ENCODE measurements at regions not wholly inside any gene's neighbourhood (a gene's known extent, or its start where the extent isn't known, plus 50 kb on each side); places are given as distances from the start of the nearest gene placed in this dataset.

- TF ChIP-seq CTCF (IDR thresholded peaks at IDR 0.05; ENCODE audit: low read length) (no peak), EZH2 (optimal IDR thresholded peaks at IDR 0.05; ENCODE audit: low read depth, low read length) (no peak), EZH2phosphoT487 (IDR thresholded peaks at IDR 0.05; ENCODE audit: low read length) (no peak)
- no peak for DNase-seq
- Histone ChIP-seq H3K9me2 (replicated peaks; ENCODE audit: insufficient read depth, low read length) (no peaks in the 10 kb centered on the region), H3F3A (ENCODE audit: insufficient read depth, low read length) (no peaks in the 10 kb centered on the region), H3K36me3 (replicated peaks; ENCODE audit: insufficient read depth, low read length) (no peaks in the 10 kb centered on the region), H3K9me3 (replicated peaks; ENCODE audit: insufficient read depth, low read length) (no peaks in the 10 kb centered on the region), H3K9ac (ENCODE audit: low read length) (no peak overlapping the region), H3K79me2 (ENCODE audit: low read length) (no peaks in the 10 kb centered on the region), H3K4me1 (ENCODE audit: low read length) (no peaks in the 10 kb centered on the region), H3K27ac (ENCODE audit: low read length) (no peak overlapping the region), H3K4me2 (ENCODE audit: low read depth, low read length) (no peak overlapping the region), H4K20me1 (ENCODE audit: insufficient read depth, low read length) (no peaks in the 10 kb centered on the region), H3K4me3 (ENCODE audit: low read length) (no peak overlapping the region), H2AFZ (ENCODE audit: low read length) (no peak overlapping the region), H3K27me3 (replicated peaks; ENCODE audit: insufficient read depth, low read length) (peaks cover 70% of the 10 kb centered on the region)
These were observed 142.2 kb upstream of the ZNF507 start for GRCh38 chr19:32203161-32203560.

- H3F3A ChIP-seq (ENCODE audit: insufficient read depth, low read length): no peaks in the 10 kb centered on the region
These were observed 139.3 kb upstream of the ZNF507 start for GRCh38 chr19:32206065-32206464.

GRCh38 chr19:32208060-32208459 lies 137.3 kb upstream of the ZNF507 start:
- Histone ChIP-seq H3F3A (ENCODE audit: insufficient read depth, low read length) (no peaks in the 10 kb centered on the region), H3K36me3 (replicated peaks; ENCODE audit: insufficient read depth, low read length) (no peaks in the 10 kb centered on the region), H3K27me3 (replicated peaks; ENCODE audit: insufficient read depth, low read length) (peaks cover 72% of the 10 kb centered on the region), H2AFZ (ENCODE audit: low read length) (no peak overlapping the region), H3K9ac (ENCODE audit: low read length) (no peak overlapping the region), H3K27ac (ENCODE audit: low read length) (no peak overlapping the region), H3K4me3 (ENCODE audit: low read length) (no peak overlapping the region), H3K9me3 (replicated peaks; ENCODE audit: insufficient read depth, low read length) (no peaks in the 10 kb centered on the region), H3K79me2 (ENCODE audit: low read length) (no peaks in the 10 kb centered on the region), H3K4me1 (ENCODE audit: low read length) (no peaks in the 10 kb centered on the region), H3K9me2 (replicated peaks; ENCODE audit: insufficient read depth, low read length) (no peaks in the 10 kb centered on the region), H3K4me2 (ENCODE audit: low read depth, low read length) (no peak overlapping the region), H4K20me1 (ENCODE audit: insufficient read depth, low read length) (no peaks in the 10 kb centered on the region)
- DNase-seq: no peak
- TF ChIP-seq EZH2phosphoT487 (IDR thresholded peaks at IDR 0.05; ENCODE audit: low read length): no peak
- TF ChIP-seq EZH2 (optimal IDR thresholded peaks at IDR 0.05; ENCODE audit: low read depth, low read length): no peak

More at GRCh38 chr19:32206065-32206464, 139.3 kb upstream of the ZNF507 start:
- Histone ChIP-seq H3K79me2 (ENCODE audit: low read length) (no peaks in the 10 kb centered on the region), H3K9me2 (replicated peaks; ENCODE audit: insufficient read depth, low read length) (no peaks in the 10 kb centered on the region), H3K4me1 (ENCODE audit: low read length) (no peaks in the 10 kb centered on the region), H3K36me3 (replicated peaks; ENCODE audit: insufficient read depth, low read length) (no peaks in the 10 kb centered on the region), H3K27me3 (replicated peaks; ENCODE audit: insufficient read depth, low read length) (peaks cover 58% of the 10 kb centered on the region), H4K20me1 (ENCODE audit: insufficient read depth, low read length) (no peaks in the 10 kb centered on the region), H2AFZ (ENCODE audit: low read length) (no peak overlapping the region), H3K9ac (ENCODE audit: low read length) (no peak overlapping the region), H3K27ac (ENCODE audit: low read length) (no peak overlapping the region), H3K9me3 (replicated peaks; ENCODE audit: insufficient read depth, low read length) (no peaks in the 10 kb centered on the region), H3K4me2 (ENCODE audit: low read depth, low read length) (no peak overlapping the region), H3K4me3 (ENCODE audit: low read length) (no peak overlapping the region)
- no peak for DNase-seq
- TF ChIP-seq EZH2 (optimal IDR thresholded peaks at IDR 0.05; ENCODE audit: low read depth, low read length) (no peak), EZH2phosphoT487 (IDR thresholded peaks at IDR 0.05; ENCODE audit: low read length) (no peak), CTCF (IDR thresholded peaks at IDR 0.05; ENCODE audit: low read length) (no peak)

GRCh38 chr19:32219392-32219791 lies 126.0 kb upstream of the ZNF507 start:
- Histone ChIP-seq H2AFZ (ENCODE audit: low read length) (no peak overlapping the region), H3K4me3 (ENCODE audit: low read length) (no peak overlapping the region), H3K9me3 (replicated peaks; ENCODE audit: insufficient read depth, low read length) (no peaks in the 10 kb centered on the region), H3K9me2 (replicated peaks; ENCODE audit: insufficient read depth, low read length) (no peaks in the 10 kb centered on the region), H3K27ac (ENCODE audit: low read length) (no peak overlapping the region), H3K4me2 (ENCODE audit: low read depth, low read length) (no peak overlapping the region), H3K27me3 (replicated peaks; ENCODE audit: insufficient read depth, low read length) (peaks cover 90% of the 10 kb centered on the region), H3K36me3 (replicated peaks; ENCODE audit: insufficient read depth, low read length) (no peaks in the 10 kb centered on the region), H4K20me1 (ENCODE audit: insufficient read depth, low read length) (no peaks in the 10 kb centered on the region), H3F3A (ENCODE audit: insufficient read depth, low read length) (no peaks in the 10 kb centered on the region), H3K4me1 (ENCODE audit: low read length) (no peaks in the 10 kb centered on the region), H3K79me2 (ENCODE audit: low read length) (no peaks in the 10 kb centered on the region), H3K9ac (ENCODE audit: low read length) (no peak overlapping the region)
- TF ChIP-seq CTCF (IDR thresholded peaks at IDR 0.05; ENCODE audit: low read length) (no peak), EZH2 (optimal IDR thresholded peaks at IDR 0.05; ENCODE audit: low read depth, low read length) (no peak), EZH2phosphoT487 (IDR thresholded peaks at IDR 0.05; ENCODE audit: low read length) (no peak)
- DNase-seq: no peak

All from MM.1S (cell line).